CD4-positive, alpha-beta T cell treated with Interferon alpha-2 for 1 hour (primary cell): ENCODE measurements at regions not wholly inside any gene's neighbourhood (a gene's known extent, or its start where the extent isn't known, plus 50 kb on each side); places are given as distances from the start of the nearest gene placed in this dataset.

Experiments used
- DNase-seq, 2 donors: peaks; one replicate each; pipeline ENCODE4 v3.0.0-alpha.2; 2020 to 2022

GRCh38 chr20:61118429-61119224 lies 133.4 kb upstream of the CDH4 start:
- no peak for DNase-seq

GRCh38 chr20:61119273-61119672 lies 132.8 kb upstream of the CDH4 start:
- DNase-seq: no peak

- DNase-seq: no peak
These were observed 132.2 kb upstream of the CDH4 start for GRCh38 chr20:61119794-61120410.

GRCh38 chr20:61120595-61121515 lies 131.2 kb upstream of the CDH4 start:
- DNase-seq: peak; percentile 9 to 32

GRCh38 chr20:61121661-61122060 lies 130.4 kb upstream of the CDH4 start:
- no peak for DNase-seq

GRCh38 chr20:61123286-61123685 lies 128.8 kb upstream of the CDH4 start:
- no peak for DNase-seq

- DNase-seq: no peak
These were observed 128.2 kb upstream of the CDH4 start for GRCh38 chr20:61123751-61124368.

GRCh38 chr20:61125076-61125475 lies 127.0 kb upstream of the CDH4 start:
- DNase-seq: no peak

- no peak for DNase-seq
These were observed 126.4 kb upstream of the CDH4 start for GRCh38 chr20:61125546-61126180.

- no peak for DNase-seq
These were observed 125.5 kb upstream of the CDH4 start for GRCh38 chr20:61126369-61127195.

GRCh38 chr20:61127311-61128039 lies 124.6 kb upstream of the CDH4 start:
- no peak for DNase-seq

GRCh38 chr20:61128701-61129269 lies 123.3 kb upstream of the CDH4 start:
- no peak for DNase-seq

- DNase-seq: no peak
These were observed 122.8 kb upstream of the CDH4 start for GRCh38 chr20:61129311-61129710.

GRCh38 chr20:61130156-61130555 lies 121.9 kb upstream of the CDH4 start:
- DNase-seq: no peak

GRCh38 chr20:61131944-61132343 lies 120.1 kb upstream of the CDH4 start:
- no peak for DNase-seq

GRCh38 chr20:61133611-61134010 lies 118.5 kb upstream of the CDH4 start:
- no peak for DNase-seq

GRCh38 chr20:61134296-61135030 lies 117.6 kb upstream of the CDH4 start:
- DNase-seq: no peak

GRCh38 chr20:61135266-61135665 lies 116.8 kb upstream of the CDH4 start:
- no peak for DNase-seq

- DNase-seq: no peak
These were observed 116.1 kb upstream of the CDH4 start for GRCh38 chr20:61135968-61136367.

- no peak for DNase-seq
These were observed 113.5 kb upstream of the CDH4 start for GRCh38 chr20:61138566-61138965.
